ENCODE measurements at regions not wholly inside any gene's neighbourhood (a gene's known extent, or its start where the extent isn't known, plus 50 kb on each side); places are given as distances from the start of the nearest gene placed in this dataset.

DNA sequence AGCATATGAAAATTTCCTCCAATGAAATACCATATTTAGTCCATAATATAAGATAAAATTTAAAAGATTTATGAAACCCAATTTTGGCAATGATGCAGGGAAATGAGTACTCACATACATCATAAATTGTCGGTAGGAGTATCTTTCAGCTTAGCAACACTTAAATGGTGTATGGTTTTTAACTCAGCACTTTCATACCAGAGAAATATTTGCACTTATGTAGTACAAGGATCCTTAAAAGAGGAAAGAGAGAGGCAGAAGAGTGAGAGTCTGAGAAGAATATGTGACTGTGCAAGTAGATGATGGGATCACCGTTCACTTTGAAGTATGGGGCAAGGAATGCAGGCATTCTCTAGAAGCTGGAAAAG, 379.3 kb upstream of the DCN start:
- no peak for TF ChIP-seq EZH2phosphoT487 (conservative IDR thresholded peaks at IDR 0.05; ENCODE audit: low read length)
- TF ChIP-seq, protein P1, sequence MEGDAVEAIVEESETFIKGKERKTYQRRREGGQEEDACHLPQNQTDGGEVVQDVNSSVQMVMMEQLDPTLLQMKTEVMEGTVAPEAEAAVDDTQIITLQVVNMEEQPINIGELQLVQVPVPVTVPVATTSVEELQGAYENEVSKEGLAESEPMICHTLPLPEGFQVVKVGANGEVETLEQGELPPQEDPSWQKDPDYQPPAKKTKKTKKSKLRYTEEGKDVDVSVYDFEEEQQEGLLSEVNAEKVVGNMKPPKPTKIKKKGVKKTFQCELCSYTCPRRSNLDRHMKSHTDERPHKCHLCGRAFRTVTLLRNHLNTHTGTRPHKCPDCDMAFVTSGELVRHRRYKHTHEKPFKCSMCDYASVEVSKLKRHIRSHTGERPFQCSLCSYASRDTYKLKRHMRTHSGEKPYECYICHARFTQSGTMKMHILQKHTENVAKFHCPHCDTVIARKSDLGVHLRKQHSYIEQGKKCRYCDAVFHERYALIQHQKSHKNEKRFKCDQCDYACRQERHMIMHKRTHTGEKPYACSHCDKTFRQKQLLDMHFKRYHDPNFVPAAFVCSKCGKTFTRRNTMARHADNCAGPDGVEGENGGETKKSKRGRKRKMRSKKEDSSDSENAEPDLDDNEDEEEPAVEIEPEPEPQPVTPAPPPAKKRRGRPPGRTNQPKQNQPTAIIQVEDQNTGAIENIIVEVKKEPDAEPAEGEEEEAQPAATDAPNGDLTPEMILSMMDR (IDR thresholded peaks at IDR 0.05; ENCODE audit: insufficient read depth, low read length, poor library complexity, severe bottlenecking) = no peak

Measured in SU-DHL-6 (cell line).